Hindlimb muscle (tissue), 1 donor: ENCODE measurements at regions not wholly inside any gene's neighbourhood (a gene's known extent, or its start where the extent isn't known, plus 50 kb on each side); places are given as distances from the start of the nearest gene placed in this dataset.
"Not testable (repeated sequence)": the region's sequence is repeated elsewhere in the genome, so short reads cannot be mapped to it uniquely, and the experiment has no call there.

Experiments
- DNase-seq: peaks from one replicate; pipeline ENCODE4 v3.0.0-alpha.2; 2013

- no peak for DNase-seq
These were observed 96.4 kb upstream of the TAF11L2 start for GRCh38 chr5:17401470-17402288.

- DNase-seq, result no peak
These were observed 95.5 kb upstream of the TAF11L2 start for GRCh38 chr5:17402289-17403121.

GRCh38 chr5:17403695-17404490 lies 94.1 kb upstream of the TAF11L2 start:
- DNase-seq, result no peak

- no peak for DNase-seq
These were observed 92.1 kb upstream of the TAF11L2 start for GRCh38 chr5:17405976-17406375.

GRCh38 chr5:17406423-17406838 lies 91.6 kb upstream of the TAF11L2 start:
- DNase-seq, result no peak

- no peak for DNase-seq
These were observed 86.3 kb upstream of the TAF11L2 start for GRCh38 chr5:17411436-17412402.

- no peak for DNase-seq
These were observed 85.0 kb upstream of the TAF11L2 start for GRCh38 chr5:17412760-17413671.

GRCh38 chr5:17413691-17414090 lies 84.3 kb upstream of the TAF11L2 start:
- DNase-seq, result no peak

GRCh38 chr5:17415321-17415758 lies 82.7 kb upstream of the TAF11L2 start:
- DNase-seq, result no peak

GRCh38 chr5:17416374-17416773 lies 81.7 kb upstream of the TAF11L2 start:
- not testable (repeated sequence) for DNase-seq

- no peak for DNase-seq
These were observed 73.4 kb upstream of the TAF11L2 start for GRCh38 chr5:17424674-17425073.

- DNase-seq, result no peak
These were observed 72.5 kb upstream of the TAF11L2 start for GRCh38 chr5:17425385-17426070.

GRCh38 chr5:17426104-17426749 lies 71.8 kb upstream of the TAF11L2 start:
- DNase-seq, result no peak

- no peak for DNase-seq
These were observed 69.7 kb upstream of the TAF11L2 start for GRCh38 chr5:17428176-17428800.

GRCh38 chr5:17429353-17429752 lies 68.7 kb upstream of the TAF11L2 start:
- no peak for DNase-seq

- DNase-seq, result no peak
These were observed 67.8 kb upstream of the TAF11L2 start for GRCh38 chr5:17430241-17430640.

GRCh38 chr5:17431272-17432050 lies 66.6 kb upstream of the TAF11L2 start:
- DNase-seq, result no peak

GRCh38 chr5:17432569-17432968 lies 65.5 kb upstream of the TAF11L2 start:
- no peak for DNase-seq
